ENCODE measurements at regions not wholly inside any gene's neighbourhood (a gene's known extent, or its start where the extent isn't known, plus 50 kb on each side); places are given as distances from the start of the nearest gene placed in this dataset.

- no peak for DNase-seq
Measured at GRCh38 chr6:2414885-2415547, 169.6 kb upstream of the GMDS start.

DNA sequence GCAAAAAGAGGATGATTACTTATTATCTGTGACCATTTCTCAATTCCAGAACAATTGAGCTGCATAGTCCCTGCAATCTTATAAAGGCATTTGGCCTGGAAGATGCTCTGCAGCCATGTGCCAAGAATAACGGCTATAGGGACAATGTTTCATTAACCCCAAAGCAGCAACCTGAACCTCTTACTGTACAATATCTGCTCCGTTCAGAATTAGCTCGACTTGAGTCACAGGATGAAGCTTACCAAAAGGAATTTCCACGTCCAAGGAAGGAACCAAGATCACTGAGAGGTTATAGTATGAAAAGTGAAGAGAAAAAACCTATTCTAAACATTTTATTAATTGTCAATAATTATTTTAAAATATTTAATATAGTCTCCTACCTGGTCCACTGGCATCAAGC is 167.3 kb upstream of the GMDS start:
- DNase-seq, result no peak

- DNase-seq, result no peak
Measured at GRCh38 chr6:2410656-2411380, 165.4 kb upstream of the GMDS start.

DNA sequence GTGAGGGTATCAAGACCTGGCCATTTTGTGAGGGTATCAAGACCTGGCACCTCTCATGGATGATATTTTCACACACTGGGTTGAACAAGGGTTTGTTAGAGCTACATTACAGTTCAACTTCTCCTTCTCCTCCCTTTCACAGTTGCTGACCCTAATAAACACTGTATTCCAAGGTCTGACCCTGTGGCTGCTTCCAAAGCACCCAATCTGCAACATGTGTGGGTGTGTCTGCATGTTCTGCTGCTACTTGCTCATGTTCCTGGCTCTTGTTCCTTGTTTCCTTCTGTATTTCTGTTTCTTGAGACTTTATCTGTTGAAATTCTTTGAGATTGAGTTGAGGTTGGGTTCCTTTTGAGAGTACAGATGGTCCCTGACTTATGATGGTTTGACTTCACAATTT is 162.1 kb upstream of the GMDS start:
- DNase-seq, result no peak

GRCh38 chr6:2404211-2404929 is 159.0 kb upstream of the GMDS start:
- no peak for DNase-seq

GRCh38 chr6:2403546-2403945 is 158.1 kb upstream of the GMDS start:
- DNase-seq, result peak; percentile 90

DNA sequence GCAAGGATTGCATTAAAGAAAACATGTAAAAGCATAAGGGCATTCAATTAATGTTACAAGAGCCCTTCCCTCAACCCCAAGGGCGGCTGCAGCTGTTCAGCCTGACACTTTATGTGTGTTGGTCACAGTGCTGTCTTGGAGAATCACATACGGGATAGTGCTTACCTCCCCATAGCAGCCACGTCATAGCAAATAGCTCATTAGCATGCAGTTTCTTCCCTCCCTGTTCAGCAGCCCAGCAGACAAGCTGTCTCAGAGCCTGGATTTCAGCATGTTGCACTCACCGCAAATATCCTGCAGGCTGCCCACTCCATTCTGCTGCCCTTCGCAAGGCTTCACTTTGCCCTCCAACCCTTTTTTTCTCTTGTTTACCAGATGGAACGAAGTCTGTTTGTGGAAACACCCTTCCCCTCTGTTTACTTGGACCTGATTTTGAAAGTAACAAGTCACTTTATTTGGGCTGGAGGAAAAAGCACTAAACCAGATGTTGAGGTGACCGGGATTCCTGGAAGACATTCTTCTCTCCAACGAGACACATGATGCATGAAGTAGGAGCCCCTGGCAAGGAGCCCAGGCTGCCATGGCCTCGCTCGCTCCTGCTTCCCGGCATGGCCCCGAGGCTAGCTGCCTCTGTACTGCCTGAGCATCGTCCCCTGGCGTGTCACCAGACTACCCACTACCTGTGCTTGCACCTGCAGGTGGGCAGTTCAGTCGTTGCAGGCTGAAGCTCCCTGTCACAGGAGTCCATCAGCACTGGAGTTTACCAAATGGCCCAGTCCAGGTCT is 151.6 kb upstream of the GMDS start:
- peak; percentile 76 for DNase-seq

- no peak for DNase-seq
Measured at GRCh38 chr6:2396042-2396657, 150.7 kb upstream of the GMDS start.

- no peak for DNase-seq
Measured at GRCh38 chr6:2388554-2389324, 143.3 kb upstream of the GMDS start.

DNA sequence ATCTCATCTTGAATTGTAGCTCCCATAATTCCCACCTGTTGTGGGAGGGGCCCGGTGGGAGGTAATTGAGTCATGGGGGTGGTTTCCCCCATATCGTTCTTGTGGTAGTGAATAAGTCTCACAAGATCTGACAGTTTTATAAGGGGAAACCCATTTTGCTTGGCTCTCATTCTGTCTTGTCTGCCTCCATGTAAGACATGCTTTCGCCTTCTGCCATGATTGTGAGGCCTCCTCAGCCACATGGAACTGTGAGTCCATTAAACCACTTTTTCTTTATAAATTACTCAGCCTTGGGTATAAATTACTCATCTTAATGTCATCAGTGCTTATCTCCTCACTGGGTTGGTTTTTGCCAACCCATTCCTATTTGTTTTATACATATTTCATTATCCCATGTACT is 142.0 kb upstream of the GMDS start:
- DNase-seq, result no peak

DNA sequence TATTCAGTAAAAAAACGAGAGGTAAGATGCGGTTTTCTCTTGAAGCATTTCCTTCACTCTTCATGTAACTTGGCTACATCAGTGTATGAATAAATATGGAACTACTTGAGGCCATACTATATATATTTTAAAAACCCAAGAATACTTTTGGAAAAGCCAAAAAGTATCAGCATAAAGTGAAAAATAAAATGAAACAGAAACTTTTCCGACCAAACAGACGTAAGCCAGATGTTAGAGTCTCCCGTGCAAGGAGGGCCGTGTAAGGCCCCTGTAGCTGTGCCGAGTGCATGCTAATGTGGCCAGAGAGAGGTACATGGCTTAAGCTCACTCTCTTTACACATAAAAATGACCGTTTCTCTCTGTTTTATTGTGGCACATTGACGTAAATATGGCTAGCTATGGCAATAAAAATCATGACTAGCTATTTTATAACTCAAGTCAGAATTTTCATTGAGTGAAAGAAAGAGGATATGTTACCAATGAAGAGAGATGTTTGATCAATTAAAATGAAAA is 140.1 kb upstream of the GMDS start:
- no peak for DNase-seq

DNA sequence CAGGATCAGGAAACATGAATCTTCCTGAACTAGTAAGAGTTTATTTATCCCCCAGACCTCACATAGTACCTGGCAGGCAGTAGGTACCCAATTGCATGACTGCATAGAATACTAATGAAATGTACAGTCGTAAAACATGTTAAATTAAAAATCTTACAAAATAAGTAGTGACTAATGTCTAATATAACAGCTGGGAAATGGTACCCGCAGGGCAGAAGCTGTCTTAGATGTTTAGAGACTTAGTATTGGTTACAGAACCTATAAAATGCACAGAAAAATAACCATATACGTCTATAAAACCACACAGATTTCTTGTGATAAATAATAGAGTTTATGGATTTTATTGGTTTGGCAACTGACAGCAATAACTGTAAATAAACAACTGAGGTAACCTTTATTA is 139.1 kb upstream of the GMDS start:
- DNase-seq, result no peak

DNA sequence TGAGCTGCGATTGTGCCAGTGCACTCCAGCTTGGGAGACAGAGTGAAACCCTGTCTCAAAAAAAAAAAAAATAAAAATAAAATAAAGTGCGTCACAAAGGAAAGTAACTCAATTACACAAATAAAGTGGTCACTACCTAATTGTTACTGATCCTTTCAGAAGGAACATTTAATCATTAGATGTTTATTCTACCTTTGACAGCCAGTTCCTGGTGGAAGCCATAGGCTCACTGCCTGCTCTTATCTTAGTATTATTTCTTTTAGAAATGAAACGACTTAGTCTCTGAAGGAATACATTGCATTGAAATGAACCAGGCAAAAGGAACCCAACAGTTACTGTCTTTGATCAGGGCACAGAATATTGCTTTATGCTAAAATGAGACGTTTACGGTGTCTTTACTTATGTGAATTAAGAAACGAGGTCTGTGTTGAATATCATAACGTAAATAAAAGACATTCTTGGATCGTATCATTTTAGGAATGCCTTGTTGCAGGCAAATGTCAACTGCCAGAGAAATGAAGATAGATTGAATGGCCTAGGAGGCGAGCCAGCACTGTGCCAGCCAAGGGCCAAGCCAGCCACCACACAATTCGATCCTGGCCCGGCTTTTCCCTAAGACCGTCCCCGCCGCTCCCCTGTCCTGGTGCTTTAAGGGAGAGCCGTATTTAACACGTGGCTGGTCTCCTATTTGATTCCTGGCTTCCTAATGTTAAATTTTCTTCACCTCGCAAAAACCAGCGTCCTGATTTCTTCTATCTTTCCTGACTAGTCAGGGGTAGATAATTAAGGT is 136.7 kb upstream of the GMDS start:
- DNase-seq, result no peak

DNA sequence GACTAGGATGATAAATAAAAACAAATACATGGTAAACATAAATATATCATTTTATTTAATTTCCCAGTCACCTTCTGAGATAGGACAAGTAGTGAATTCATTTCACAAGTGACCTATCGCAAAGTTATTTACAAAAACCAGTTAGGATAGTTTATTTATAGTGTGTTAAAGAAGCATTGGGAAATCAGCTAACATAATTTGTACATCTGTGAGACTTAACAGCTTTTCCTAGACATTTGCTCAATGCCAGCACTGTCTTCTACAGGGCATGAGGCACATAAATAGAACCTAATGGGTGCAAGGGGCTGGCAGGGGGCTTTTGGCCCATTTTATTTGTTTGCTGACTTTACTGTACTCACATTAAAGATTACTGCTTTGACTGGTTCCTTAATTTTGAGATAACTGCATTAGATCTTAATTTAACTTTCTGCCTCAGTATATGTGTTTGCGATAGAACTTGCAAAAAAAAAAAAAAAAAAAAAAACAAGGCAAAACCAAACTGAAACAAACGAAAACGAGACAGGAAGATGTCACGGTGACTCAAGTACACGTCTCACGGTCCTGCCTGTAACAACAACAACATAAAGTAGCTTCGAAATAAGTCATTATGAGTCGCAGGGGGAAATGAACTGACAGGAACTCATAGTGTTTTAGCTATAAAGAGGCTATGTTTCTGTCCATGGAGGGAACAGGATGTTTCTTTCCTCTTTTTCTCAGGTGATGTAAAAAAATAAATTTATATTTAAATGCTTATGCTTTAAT is 133.7 kb upstream of the GMDS start:
- no peak for DNase-seq

DNA sequence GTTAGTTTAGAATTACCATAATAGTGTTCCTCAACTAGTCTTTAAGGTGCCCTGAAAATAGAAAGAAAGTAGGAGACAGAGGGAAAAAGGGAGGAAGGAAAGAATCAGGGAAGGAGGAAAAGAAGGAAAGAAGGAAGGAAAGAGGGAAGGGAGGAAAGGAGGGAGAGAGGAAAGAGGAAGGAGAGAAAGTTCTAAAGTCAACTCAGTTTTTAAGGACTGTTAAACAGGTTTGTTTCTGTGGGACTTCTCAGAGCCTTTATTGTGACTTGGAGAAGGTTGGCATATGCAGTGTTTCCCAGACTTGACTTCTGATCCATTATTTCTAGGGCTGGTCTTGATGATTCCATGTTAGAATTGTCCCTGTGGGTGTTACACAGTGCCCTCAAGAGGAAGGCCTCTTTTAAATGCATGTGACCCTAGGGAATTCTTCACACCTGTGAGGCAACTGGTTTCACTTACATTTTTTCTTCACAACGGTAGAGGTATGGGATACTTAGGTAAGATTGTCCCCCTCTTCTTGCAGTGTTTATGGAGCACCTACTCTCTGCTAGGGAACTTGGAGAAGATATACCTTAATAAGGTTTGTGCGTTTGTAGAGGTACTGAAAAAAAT is 132.7 kb upstream of the GMDS start:
- DNase-seq, result no peak

DNA sequence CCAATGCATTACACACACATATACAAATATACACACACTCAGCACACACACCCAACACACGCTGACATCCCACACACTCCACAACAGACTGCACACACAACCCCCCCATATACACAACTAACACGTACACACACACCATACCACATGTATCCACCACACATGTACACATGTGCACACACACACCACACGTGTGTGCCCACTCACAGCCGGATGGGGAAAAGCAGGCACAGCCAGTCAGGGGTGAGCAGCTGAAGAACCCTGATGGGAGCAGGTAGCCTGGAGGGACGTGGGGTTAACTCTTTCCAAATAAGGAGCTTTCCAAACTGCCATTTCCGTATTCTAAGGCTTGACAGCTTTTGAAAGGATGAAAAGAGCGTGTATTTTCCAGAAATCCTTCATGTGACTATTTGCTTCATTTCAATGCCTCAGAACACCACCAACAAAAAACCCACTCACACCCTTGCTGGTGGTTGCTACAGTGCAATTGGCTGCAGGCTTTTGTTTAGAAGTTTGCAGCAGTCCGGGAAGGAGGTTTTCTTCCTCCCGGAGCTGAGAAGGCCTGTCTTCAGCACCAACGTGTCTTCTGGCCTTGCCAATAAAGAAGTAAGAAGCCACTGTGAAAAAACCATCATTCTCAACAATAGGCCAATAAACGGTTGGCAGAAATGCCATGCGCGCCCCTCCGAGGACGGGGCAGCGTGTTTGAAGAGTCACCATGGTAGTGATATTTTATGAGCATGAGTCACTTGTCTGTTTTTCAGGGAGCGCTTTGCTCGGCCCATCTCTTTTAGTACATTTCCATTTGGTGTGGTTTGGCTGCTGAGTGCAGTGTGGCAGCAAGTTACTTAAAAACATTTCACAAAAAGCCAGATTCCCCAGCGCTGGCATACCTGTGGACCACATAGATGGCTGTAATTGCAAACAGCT is 131.3 kb upstream of the GMDS start:
- no peak for DNase-seq

- no peak for DNase-seq
Measured at GRCh38 chr6:2375443-2375842, 130.0 kb upstream of the GMDS start.

DNA sequence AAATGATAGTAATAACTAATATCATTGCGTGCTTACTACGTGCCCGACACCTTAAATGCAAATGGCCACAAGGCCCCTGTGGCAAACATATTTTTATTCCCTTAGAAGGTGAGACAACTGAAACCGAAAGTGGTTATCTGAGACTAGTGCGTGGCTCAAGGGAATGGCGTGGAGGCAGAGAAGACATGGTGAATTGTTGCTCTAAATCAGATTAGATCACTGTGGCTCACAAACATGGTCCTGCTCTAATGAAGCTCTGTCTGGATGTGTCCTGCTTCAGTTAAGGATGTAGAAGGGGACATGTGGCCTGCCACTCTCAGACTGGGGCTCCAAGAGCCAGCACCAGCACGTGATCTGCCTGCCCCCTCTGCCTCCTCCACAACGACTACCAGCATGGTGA is 124.2 kb upstream of the GMDS start:
- peak; percentile 31 for DNase-seq

- no peak for DNase-seq
Measured at GRCh38 chr6:2363211-2363610, 117.8 kb upstream of the GMDS start.
